ENCODE measurements at regions not wholly inside any gene's neighbourhood (a gene's known extent, or its start where the extent isn't known, plus 50 kb on each side); places are given as distances from the start of the nearest gene placed in this dataset.

- TF ChIP-seq CTCF (optimal IDR thresholded peaks at IDR 0.05 in 1 of 3, IDR thresholded peaks at IDR 0.05 in 1 of 3, conservative IDR thresholded peaks at IDR 0.05 in 1 of 3; ENCODE audit: extremely low read depth in 1 of 3, insufficient read depth in 2 of 3, low read length in 3 of 3) (no peak), EZH2 (IDR thresholded peaks at IDR 0.05; ENCODE audit: low read length) (no peak)
Observed at GRCh38 chr9:135185060-135185459, 97.6 kb downstream of the OLFM1 start.

Data from keratinocyte (primary cell).